Heart right ventricle (tissue), 16 donors: ENCODE measurements at regions not wholly inside any gene's neighbourhood (a gene's known extent, or its start where the extent isn't known, plus 50 kb on each side); places are given as distances from the start of the nearest gene placed in this dataset.

Experiments used
- ATAC-seq, 8 donors: fragments of 200-7000 bp; cut with Tn5 transposase; one replicate each; pipeline ENCODE4 v1.9.1; 2020; ENCODE audit warnings: mild to moderate bottlenecking in 8 of 8, moderate library complexity in 8 of 8, moderate number of reproducible peaks in 1 of 8
- DNase-seq, 2 donors: peaks; one replicate each; pipeline ENCODE4 v3.0.0-alpha.2; 2020
- H3K27ac ChIP-seq, 10 donors: fragments of 200-600 bp; sonication (generic) in 2 of 10; one replicate each; pipeline versions ENCODE4 v1.5.0 to v1.8.0; 2020 to 2022; ENCODE audit warnings: mild to moderate bottlenecking in 3 of 10
- H3K27me3 ChIP-seq, 7 donors: fragments of 200-600 bp; one replicate each; pipeline ENCODE4 v1.8.0; 2021 to 2022; ENCODE audit warnings: mild to moderate bottlenecking in 2 of 7
- H3K36me3 ChIP-seq, 9 donors: fragments of 200-600 bp; sonication (generic) in 1 of 9; one replicate each; pipeline versions ENCODE4 v1.5.0 to v1.8.0; 2020 to 2022; ENCODE audit warnings: mild to moderate bottlenecking in 2 of 9
- H3K4me1 ChIP-seq, 9 donors: fragments of 200-600 bp; sonication (generic) in 1 of 9; one replicate each; pipeline versions ENCODE4 v1.5.0 to v1.8.0; 2020 to 2022; ENCODE audit warnings: mild to moderate bottlenecking in 4 of 9
- H3K4me3 ChIP-seq, 10 donors: fragments of 200-600 bp; sonication (generic) in 2 of 10; one replicate each; pipeline versions ENCODE4 v1.5.0 to v1.8.0; 2020 to 2022; ENCODE audit warnings: mild to moderate bottlenecking in 7 of 10, moderate library complexity in 2 of 10
- H3K9me3 ChIP-seq, 11 donors: fragments of 200-600 bp in 10 of 11; sonication (generic) in 2 of 11; one replicate each; pipeline versions ENCODE4 v1.5.0 to v1.8.0; 2013 to 2022; ENCODE audit warnings: mild to moderate bottlenecking in 2 of 11, control low read depth in 1 of 11, moderate library complexity in 1 of 11
- WGBS, 2 donors: extraction: QIAGEN DNeasy Blood & Tissue Kit; methylation state at CpG; one replicate each; pipeline ENCODE4 v1.1.7; 2013; ENCODE audit warnings: inconsistent platforms in 1 of 2; 5-methylcytosine and 5-hydroxymethylcytosine counted together
- intact Hi-C, 10 donors: fragments of 100-400 bp; cut with DNase I; formaldehyde crosslinking; loops; one replicate each; pipeline versions ENCODE4 v1.11.1 to v1.14.2; 2022
- TF ChIP-seq, protein P1 (sequence below), 9 donors: fragments of 200-600 bp; sonication (generic) in 2 of 9; IDR thresholded peaks; one replicate each; pipeline versions ENCODE4 v1.5.0 to v1.8.0; 2021 to 2022; ENCODE audit warnings: antibody characterized with exemption in 9 of 9, mild to moderate bottlenecking in 5 of 9, moderate library complexity in 1 of 9
- donor health status: Arrhythmogenic right ventricular cardiomyopathy.
- donor health status: ischemic (EF 13 %, LVEDD 7.1; RV severe dilation, severe dysfunction).
- donor health status: healthy with polysubstance abuse.
- donor health status: DM: no; HTN: yes; CAD: no.
- donor health status: DM: no; HTN: no; CAD: no.
- donor health status: ischemic (EF 25% LVEDD 6.9; RV normal size, moderate dysfunction).
- donor health status: ischemic (EF 25% LVEDD 5.7; RV mildly dilated, moderate dysfunction).
- donor health status: healthy.
- donor health status: DM: yes; HTN: yes; CAD: no.
- donor health status: Ischemic cardiomyopathy.
- donor health status: ischemic (EF 35%, LVEDD 5.7; RV mildly dilated, moderate dysfunction).
- donor health status: nonischemic (EF 11% LVEDD 7.7; RV severe dilation, severe dysfunction).
- donor health status: DM: yes; HTN: yes; CAD: no.
- donor health status: PGD.
- donor health status: ischemic (EF 29% LVEDD 5.4; RV normal size, mild dysfunction).
- donor health status: nonischemic (EF 23%, LVEDD 6.1; RV moderate dilation, normal function).

DNA sequence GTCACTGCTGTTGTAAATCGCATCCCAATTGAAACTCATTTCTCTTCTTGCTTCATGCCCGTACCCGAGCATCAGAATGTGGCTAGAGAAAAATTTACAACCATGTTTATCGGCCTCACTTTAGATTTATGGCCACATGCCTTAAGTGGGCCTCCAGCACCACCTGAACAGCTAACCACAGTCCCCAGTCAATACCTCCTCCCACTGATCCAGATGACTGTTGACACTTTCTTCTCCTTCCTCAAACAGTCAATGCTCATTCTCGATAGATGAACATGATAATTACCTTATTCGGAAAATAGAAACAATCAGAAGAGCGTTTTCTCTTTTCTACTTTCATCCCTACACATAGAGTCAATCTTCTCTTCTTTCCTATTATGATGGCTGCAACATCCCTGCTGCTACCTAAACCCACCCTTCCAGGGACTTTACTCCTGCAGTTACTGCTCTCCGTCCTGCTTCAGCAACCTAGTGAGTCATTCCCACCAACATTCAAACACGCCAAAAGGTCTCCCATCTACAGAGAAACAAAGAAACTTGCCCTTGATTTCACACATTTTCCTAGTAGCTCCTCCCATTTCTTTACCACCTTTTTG is 416.3 kb upstream of the MAF start:
- DNase-seq, result no peak
- H3K4me3 ChIP-seq, result no peak overlapping the region
- TF ChIP-seq, protein P1, sequence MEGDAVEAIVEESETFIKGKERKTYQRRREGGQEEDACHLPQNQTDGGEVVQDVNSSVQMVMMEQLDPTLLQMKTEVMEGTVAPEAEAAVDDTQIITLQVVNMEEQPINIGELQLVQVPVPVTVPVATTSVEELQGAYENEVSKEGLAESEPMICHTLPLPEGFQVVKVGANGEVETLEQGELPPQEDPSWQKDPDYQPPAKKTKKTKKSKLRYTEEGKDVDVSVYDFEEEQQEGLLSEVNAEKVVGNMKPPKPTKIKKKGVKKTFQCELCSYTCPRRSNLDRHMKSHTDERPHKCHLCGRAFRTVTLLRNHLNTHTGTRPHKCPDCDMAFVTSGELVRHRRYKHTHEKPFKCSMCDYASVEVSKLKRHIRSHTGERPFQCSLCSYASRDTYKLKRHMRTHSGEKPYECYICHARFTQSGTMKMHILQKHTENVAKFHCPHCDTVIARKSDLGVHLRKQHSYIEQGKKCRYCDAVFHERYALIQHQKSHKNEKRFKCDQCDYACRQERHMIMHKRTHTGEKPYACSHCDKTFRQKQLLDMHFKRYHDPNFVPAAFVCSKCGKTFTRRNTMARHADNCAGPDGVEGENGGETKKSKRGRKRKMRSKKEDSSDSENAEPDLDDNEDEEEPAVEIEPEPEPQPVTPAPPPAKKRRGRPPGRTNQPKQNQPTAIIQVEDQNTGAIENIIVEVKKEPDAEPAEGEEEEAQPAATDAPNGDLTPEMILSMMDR (IDR thresholded peaks at IDR 0.05), result no peak
- intact Hi-C loops, result no loop called here
- no peak for ATAC-seq
- no peaks in the 10 kb centered on the region for H3K27me3 ChIP-seq
- WGBS, 2 donors, result 82 to 90% methylated on average over 9 of the region's 9 CpGs
- H3K27ac ChIP-seq, result no peak overlapping the region
- no peaks in the 10 kb centered on the region for H3K9me3 ChIP-seq
- no peaks in the 10 kb centered on the region for H3K36me3 ChIP-seq
- H3K4me1 ChIP-seq, result no peaks in the 10 kb centered on the region

GRCh38 chr16:80015566-80015965 is 415.0 kb upstream of the MAF start:
- intact Hi-C loops, result no loop called here
- Histone ChIP-seq H3K9me3 (no peaks in the 10 kb centered on the region), H3K4me3 (no peak overlapping the region), H3K27me3 (no peaks in the 10 kb centered on the region), H3K4me1 (no peaks in the 10 kb centered on the region), H3K27ac (no peak overlapping the region), H3K36me3 (no peaks in the 10 kb centered on the region)
- ATAC-seq, result no peak
- DNase-seq, result no peak
- TF ChIP-seq, protein P1 (IDR thresholded peaks at IDR 0.05), result no peak
- 80 to 84% methylated on average over 6 of the region's 6 CpGs for WGBS, 2 donors

- TF ChIP-seq, protein P1 (IDR thresholded peaks at IDR 0.05), result no peak
- H3K9me3 ChIP-seq, result no peaks in the 10 kb centered on the region
- H3K4me3 ChIP-seq, result no peak overlapping the region
- intact Hi-C loops, result no loop called here
- DNase-seq, result no peak
- 82 to 88% methylated on average over 1 of the region's 1 CpG for WGBS, 2 donors
- H3K27ac ChIP-seq, result no peak overlapping the region
- no peak for ATAC-seq
- no peaks in the 10 kb centered on the region for H3K36me3 ChIP-seq
- no peaks in the 10 kb centered on the region for H3K4me1 ChIP-seq
- no peaks in the 10 kb centered on the region for H3K27me3 ChIP-seq
Observed at GRCh38 chr16:80014241-80014939, 413.9 kb upstream of the MAF start.

DNA sequence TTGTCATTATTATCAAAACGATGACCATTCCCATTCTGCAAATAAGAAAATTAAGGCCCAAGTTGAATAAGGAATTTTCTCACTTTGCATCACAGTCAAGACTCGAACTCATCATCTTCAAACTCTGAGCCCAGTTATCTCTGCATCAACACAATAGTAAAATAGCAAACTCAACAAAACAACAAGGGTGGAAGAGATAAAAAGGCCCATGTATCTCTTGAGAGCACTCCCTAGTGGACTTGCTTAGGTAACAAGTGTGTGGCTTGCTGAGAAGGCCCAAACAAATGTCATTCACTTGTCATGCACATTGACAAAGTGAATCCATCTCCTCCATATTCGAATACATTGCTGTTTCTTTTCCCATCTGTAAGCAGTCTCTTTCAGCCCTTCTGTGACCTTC is 412.0 kb upstream of the MAF start:
- no peaks in the 10 kb centered on the region for H3K4me1 ChIP-seq
- DNase-seq (no peak), ATAC-seq (no peak)
- H3K36me3 ChIP-seq, result no peaks in the 10 kb centered on the region
- H3K27ac ChIP-seq, result no peak overlapping the region
- TF ChIP-seq, protein P1 (IDR thresholded peaks at IDR 0.05), result no peak
- 68 to 71% methylated on average over 3 of the region's 3 CpGs for WGBS, 2 donors
- H3K9me3 ChIP-seq, result peaks cover 0 to 4% (median 0%) of the 10 kb centered on the region in 11 donors
- H3K4me3 ChIP-seq, result no peak overlapping the region
- intact Hi-C loops, result no loop called here
- H3K27me3 ChIP-seq, result no peaks in the 10 kb centered on the region
